ENCODE measurements at regions not wholly inside any gene's neighbourhood (a gene's known extent, or its start where the extent isn't known, plus 50 kb on each side); places are given as distances from the start of the nearest gene placed in this dataset.

DNA sequence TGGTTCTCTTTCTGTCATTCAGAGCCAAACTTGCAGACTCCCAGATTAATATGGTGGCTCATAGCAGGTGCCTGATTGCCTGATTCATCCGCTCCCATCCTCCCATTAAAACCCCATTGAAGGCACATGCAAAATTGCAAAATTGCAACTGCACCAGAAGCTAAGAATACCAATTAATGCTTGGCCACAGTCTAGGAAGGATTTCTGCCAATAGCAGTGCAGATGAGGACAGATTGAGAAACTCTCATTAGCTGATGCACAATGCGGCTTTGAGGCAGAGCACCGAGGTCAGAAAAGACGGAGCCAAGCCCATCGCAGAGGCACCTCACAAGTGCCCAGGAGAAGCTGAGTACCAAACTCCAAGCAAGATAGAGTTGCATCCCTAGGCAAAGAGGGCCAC is 172.8 kb downstream of the ARL4C start:
- TF ChIP-seq POLR2A (IDR thresholded peaks at IDR 0.05) (no peak), POLR2AphosphoS5 (IDR thresholded peaks at IDR 0.05) (no peak)

All from transverse colon (tissue), 3 donors.